HG03175 (cell line): ENCODE measurements at regions not wholly inside any gene's neighbourhood (a gene's known extent, or its start where the extent isn't known, plus 50 kb on each side); places are given as distances from the start of the nearest gene placed in this dataset.

ENCODE experiments used
- ATAC-seq: cut with Tn5 transposase; IDR thresholded peaks from one replicate; pipeline ENCODE4 v1.9.1; 2021; ENCODE audit warnings: mild to moderate bottlenecking, moderate library complexity; ENCODE audit not compliant: unreplicated experiment

DNA sequence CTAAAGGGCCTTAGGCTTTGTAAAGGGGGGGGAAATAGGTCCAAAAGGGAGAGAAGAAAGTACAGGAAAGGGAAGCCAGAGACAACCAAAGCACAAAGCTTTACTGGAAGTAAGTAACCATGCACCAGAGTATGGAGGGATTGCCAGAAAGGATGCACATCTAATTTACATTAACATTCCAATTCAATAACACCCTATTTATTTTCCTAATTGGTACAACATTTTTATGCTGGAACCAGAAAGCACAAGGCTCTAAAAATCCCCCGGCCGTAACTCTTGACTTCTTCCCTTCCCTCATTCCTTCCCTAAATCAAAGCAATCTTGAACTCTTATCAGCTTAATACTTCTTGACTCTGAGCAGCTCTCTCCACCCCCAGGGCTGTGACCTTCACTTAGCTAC is 400.0 kb upstream of the CELF2 start:
- ATAC-seq: no peak

DNA sequence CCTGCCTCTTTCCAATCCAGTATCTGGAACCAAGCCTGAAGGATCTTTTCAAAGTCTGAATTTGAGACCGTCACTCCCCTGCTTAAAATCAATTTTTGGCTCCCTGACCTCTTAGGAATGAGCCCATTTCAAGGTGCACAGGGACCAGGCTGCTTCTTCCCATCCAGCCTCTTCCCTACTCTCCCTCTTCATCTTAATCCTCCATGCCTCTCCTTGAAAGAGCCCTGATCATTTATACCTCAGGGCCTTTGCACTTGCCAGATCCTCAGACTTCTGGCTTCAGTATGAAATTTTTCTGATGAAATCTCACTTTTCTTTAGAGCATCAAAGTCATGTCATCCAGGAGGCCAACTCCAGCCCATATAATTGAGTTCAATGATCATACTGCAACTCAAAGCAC is 399.5 kb upstream of the CELF2 start:
- no peak for ATAC-seq

DNA sequence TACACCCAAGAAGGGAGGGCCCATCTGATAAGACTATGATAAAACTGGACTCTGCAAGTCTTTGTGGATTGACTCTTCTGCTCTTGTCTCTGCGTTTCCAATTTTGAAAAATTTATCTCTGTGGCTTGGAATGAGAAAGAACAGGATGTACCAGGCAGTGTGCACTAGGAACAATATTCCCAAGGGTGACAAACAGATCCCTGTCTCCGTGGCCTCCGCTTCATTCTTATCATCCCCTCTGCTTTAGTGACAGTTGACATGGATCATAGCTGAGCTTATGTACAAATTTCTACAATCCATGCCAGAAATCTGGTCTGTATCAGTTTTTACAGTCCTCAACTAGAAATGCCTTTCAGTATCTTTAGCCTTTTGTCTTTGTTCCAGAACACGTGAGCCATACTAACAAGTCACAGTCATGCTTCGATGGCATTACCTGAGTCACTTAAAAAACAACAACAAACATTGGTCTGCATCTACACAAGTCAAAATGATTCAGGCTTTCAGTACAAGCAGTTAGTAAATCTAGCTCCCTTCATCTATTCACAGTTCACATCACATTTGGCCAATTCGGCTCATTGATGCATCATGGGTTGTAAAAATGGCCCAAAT is 393.6 kb upstream of the CELF2 start:
- ATAC-seq: no peak

DNA sequence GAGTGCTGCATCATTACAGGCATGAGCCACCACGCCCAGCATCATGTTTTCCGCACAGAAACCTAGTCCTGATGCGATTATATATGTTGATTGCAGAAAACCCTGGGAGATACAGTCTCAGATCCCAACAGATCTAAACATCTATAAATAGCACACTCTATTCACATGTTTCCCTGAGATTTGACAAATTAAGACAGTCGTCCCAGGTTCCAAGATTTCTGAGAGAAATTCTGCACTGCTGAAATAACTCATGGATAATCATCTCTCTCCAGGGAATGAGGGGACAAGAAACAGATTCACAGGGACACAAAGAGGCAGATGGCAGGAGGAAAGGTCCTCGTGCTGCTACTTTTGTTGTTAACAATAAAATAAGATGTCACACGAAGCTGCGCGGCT is 393.1 kb upstream of the CELF2 start:
- ATAC-seq: no peak

DNA sequence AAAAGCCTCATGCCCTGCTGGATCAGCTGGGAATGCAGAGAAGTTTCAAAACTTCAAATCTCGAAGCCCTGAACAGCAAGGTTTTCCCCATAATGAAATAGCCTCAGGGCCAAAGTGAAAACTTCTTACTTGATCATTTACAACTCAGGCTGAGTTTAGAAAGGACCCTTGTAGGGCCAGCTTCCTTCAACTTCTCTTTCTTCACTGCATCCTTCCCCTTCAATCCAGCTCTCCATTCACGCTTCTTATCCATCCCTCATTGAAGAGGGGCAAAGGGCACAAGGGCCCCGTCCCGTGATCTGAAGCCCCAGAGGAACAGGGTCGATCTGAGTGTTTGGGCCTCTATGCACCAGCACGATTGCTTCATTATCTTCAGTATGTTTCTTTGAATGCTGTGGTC is 392.2 kb upstream of the CELF2 start:
- no peak for ATAC-seq

DNA sequence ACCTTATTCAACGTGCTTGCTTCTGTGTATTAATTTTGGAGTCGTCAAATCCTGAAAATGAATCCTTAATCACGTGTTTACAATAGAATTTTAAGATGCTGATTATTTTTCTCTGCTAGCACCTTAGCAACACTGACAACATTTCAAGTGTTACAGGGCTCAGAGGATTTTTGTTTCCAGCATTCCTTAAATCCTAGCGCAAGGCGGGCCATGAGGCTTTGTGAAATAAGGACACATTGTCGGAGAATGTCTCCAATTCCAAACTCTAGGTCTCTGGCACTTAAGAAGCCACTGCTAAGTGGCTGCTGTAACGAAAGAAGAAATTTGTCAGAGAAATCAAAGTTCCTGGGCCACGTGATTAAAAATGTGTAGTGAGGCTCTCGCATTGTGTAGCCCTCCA is 390.9 kb upstream of the CELF2 start:
- no peak for ATAC-seq

DNA sequence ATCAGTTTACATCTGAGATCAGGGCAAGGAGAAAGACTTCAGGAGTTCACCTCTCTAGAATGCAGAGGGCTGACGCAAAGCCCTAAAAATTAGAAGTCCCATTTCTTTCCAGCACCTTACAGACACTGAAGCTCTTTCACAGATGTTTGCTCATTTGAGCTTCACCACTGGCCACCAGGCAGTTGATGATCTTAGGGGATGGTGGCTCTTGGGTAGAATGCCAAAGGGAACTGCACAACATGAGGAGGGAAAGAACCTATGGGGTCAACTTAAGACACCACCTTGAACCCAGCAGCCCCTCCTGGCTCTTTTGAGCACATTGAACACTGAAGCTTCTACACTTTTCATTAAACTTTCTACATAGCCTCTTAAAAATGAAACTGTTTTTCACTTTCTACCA is 390.3 kb upstream of the CELF2 start:
- ATAC-seq: no peak

DNA sequence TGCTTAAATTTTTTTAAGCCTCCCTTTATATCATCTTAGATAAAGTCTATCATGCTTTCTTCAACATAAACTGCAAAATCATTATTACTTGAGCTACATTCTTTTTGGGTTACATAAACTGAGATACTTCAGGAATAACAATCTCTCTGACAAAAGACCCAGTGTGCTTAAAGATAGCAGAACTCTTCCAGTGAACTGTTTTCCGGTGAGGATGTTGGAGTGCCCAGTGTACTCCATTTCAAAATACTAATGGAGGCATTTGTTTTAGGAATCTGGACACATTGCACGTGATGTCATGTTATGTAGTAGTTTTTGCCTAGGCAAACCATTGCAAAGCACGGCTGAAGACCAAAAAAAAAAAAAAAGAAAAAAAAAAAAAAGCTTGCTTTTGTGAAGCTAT is 388.2 kb upstream of the CELF2 start:
- ATAC-seq: no peak

DNA sequence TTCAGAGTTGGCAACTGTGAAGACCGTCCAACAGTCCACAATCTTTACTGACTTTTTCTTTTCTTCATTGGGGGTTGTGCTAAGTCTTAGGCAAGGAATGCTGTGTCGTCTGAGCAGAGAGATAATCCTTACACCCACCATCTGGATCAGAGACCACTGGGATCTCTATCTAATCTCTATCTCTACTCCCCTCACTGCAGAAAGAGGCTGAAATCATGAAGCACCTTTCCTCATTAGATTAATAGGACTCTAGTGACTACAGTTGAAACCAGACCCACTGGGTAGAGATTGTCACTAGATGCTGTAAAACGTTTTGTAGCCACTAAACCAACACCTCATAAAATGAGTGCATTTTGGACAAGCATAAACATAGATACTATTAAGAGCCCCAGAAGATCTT is 387.4 kb upstream of the CELF2 start:
- ATAC-seq: no peak

DNA sequence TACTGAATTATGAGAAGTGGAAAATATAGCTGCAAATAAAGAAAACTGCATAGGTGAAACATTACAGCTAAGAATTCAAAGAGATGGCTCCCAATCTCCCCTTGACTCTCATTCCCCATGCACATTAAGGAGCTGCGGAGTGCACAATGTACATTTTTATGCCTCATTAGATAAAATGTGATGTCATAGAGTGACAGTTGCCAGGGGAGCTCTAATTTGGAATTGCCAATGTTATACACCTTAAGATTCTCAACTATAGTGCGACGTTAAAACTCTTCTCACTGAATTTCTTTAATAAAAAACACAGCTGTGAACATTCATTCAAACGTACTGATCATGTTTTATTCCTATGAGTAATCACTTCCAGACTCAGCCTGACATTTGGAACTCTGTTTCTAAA is 386.9 kb upstream of the CELF2 start:
- no peak for ATAC-seq

DNA sequence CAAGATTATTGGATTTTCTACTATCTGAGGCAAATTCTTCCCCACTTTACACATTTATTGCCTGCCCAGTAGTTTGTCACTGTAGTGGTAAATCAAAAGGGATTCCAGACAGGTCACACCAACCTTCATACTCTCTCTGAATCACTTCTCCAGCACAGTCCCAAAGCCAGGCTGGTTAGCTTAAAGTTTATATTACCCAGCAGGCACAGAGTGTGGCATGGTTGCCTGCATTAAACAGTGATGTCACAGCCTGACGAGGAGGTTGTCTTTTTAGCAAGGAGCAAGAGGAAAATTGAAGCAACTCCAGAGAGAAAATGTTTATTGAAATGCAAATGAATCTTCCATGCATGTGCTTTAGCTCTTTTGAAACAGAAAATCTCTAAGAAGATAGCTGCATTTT is 375.5 kb upstream of the CELF2 start:
- no peak for ATAC-seq

DNA sequence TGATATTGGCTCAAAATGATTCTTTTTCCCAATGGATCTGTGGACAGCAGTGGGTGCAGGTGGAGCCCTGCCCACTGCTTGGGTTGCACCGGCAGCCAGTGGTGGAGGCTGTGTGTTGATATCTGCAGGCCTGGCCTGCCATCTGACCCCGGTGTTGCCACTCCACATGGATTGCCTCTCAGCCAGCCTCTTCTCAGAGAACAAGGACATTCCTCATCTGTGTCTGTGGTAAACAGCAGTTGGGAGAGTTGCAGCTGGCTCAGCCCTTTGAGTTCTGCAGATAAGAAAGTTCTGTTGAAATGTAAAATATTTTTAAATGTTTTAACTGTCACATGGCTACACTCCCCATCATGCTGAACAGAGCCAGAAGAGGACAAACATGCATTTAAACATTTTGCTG is 374.9 kb upstream of the CELF2 start:
- no peak for ATAC-seq

DNA sequence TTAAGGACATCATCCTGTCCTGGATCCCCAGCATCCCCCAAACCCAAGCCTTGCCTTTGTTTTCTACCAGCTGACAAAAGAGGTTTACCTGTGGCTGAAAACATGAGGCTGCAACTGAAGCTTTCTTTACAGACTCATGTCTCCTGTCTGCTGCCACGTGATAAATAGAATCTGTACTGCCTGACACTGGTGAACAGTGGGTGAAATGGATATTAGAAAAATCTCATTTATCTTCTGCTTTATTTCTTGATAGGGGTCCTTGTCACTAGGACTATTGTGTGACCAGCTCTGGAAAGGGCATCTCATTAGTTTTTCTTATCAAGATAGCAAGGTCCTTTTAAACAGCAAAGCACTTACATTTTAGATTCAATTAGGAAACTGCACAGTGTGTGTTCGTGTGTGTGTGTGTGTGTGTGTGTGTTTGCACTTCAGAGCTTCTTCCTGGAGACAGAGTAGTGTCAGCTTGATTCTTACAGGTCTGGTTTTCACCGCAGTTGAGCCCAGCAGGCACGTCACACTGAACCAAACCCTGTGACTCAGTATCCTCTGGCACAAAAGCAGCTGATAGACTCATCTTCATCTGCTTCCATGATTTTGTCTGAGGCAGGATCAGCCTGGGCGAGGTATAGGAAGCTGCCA is 373.5 kb upstream of the CELF2 start:
- ATAC-seq: no peak

DNA sequence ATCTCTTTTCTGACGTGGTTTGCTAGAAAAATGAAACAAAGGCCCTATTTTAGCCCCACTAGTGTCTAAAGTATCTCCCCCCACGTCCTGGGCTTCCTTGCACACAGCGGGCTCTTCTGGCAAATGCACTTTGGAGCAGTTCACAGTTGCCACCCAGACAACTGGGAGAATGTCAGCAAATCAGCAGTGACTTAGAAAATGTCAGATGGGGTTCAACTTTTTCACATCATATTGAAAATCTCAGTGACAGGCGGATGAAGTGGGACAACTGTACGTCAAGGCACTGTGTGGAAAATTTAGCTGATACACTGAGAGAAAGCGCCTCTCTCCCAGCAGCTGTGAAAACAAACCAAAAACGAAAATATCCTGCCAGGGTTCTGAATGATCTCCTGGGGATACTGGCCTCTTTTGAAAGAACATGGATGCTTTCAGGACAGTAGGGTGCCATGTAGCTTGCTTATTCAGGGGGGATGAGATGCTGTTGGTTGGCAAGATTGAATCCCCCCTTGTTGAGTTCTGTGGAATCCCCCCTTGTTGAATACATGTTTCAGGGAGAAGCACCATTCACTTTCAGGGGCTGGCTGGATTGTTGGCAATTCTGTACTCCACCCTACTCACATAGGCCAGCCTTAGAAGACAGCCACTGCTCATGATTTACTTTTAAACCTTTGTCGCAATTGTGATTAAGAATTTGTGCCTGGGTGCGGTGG is 372.8 kb upstream of the CELF2 start:
- ATAC-seq: no peak

DNA sequence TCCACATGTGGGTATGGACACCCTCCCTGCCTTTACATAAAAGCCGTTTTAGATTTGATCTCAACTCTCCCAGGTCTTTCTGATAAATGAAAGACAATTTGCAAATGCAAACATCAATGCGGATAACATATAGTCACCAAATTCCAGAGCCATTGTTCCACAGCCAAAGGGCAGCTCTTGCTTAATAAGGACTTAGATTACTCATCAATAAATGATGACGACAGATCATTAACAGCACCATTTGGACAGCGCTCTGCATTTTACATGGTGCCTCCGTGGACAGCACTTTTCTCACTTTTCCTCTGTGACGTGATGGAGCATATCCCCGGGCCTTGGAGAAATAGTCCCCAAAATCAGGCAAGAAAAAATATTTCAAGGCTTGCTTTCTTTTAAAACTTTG is 370.3 kb upstream of the CELF2 start:
- no peak for ATAC-seq

DNA sequence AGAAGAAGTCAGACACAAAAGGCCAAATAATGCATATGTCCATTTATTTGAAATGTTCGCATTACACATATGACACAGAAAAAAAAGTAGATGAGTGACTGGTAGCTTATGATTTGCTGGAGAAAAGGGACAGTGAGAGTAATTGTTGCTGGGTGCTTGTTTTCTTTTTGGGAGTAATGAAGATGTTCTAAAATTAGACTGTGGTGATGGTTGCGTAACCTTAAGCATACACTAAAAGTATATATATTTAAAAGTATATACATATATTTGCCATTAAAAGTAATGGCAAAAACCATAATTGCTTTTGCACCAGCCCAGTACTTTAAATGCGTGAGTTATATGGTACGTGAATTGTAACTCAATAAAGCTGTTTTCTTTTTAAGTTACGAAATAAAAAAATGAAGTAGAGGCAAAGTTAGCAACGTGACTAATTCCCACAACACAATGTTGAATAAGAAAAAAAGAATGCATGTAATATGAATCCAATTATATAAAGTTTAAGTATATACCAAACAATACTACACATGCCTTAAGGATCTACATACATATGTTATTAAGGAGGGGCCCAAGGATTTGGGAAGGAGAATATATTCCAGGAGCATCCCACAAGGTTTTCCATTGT is 360.4 kb upstream of the CELF2 start:
- ATAC-seq: no peak

DNA sequence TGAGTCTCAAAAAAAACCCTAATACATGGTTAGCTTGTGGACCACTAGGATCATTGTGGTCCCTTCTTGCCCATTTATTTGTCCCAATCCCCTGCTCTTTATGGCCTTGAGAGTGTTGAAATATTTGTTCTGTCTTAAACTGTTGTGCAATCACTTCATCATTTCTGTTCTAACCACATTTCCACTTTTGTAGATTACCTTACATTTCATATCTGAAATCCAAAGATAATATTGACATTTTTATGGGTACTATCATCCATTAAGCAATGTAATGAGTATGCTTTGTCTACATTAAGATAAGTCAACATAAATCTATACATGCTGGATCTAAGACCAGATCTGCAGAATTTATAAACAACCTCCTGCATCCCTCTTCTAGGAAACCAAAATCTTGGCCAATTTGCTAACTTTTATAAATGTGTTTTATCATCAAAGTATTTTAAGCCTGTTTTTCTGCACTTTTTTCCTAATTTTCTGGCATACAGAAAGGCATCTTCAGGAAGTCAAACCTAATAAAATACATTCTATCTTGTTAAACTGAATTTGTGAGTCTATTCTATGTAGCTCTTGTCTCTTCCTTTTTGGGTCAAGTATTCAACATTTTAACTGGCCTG is 359.4 kb upstream of the CELF2 start:
- ATAC-seq: no peak

DNA sequence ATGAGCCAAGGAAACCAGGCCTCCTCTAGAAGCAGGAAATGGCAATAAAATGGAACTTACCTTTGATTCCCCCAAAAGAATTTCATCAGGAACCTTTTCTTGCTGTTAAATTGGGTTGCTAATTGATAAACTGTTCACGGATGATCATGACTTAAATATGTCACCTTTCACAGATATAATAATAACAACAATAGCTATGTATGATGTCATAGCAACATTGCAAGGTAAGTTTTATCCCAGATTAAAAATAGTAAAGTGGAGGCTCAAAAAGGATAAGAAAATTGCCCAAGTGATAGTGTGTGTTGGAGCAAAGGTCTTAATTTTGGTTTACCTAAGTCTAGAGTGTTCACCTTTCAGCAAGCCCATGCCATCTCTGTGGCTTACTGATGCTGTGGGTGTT is 357.6 kb upstream of the CELF2 start:
- no peak for ATAC-seq

DNA sequence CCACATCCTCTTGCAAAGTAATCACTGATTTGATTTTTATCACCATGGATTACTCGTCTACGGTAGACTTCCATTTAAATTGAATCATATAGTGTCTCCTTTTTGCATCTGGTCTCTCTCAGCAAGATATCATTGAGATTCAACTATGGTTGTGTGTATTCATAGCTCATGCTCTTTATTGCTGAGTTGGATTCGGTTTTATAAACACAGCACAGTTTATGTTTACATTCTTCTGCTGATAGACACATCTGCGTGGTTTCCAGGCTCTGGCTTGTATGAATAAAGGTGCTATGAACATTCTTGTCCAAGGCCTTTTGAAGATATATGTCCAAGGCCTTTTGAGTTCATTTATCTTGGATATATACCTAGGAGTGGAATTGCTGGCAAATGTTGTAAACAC is 356.5 kb upstream of the CELF2 start:
- ATAC-seq: no peak

DNA sequence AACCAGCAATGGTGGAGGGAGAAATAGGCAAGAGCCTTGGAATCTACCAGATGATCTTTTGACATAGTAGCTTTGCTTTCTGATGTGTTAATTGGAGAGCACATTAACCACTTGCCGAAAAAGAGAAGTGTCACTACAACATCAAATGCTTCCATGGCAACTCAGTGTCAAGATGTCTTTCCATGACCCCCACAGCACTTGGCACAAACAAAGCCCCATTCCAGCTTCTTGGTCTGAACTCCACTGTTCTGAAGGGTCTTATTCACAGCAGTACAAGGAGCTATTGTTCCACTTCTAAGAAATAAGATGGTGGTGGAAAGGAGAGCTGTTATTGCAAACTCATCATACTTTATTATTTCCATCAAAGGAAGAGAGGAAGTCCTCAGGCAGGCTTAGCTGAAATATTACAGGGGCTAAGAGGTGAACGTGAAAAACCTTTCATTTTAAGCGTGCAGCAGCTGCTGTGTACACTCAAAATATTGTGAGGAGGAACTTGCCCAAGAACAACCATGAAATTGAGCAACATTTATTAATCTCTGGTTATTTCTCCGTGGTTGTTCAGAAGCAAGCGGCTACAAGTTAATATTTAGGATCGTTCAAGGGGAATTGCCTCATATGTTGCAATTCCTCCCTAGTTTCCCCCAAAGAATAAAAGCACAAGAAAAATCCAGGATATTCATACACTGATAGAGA is 354.8 kb upstream of the CELF2 start:
- no peak for ATAC-seq

DNA sequence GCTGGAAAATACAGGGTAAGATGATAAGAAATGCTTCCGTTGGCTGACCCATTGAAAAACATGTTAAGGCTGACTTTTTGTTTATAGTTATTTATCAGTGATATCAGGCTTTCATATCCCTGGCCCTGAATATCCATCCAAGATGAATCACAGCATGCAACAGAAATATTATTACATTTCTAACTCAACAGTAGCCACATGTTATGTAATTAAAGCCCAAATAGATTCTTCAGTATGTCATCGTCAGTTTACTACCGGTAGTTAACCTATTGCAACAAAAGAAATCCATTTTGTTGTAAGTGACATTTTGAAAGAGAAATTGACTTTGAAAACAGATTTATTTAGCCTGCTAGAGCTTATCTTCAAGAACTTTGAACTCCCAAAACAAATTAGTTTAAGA is 354.1 kb upstream of the CELF2 start:
- ATAC-seq: no peak
